Amygdala (tissue), 56 donors: ENCODE measurements at regions not wholly inside any gene's neighbourhood (a gene's known extent, or its start where the extent isn't known, plus 50 kb on each side); places are given as distances from the start of the nearest gene placed in this dataset.
A peak's percentile ranks its signal among the peaks of the same experiment; 100 is the strongest.

Experiments
- DNase-seq, 56 donors: peaks; one replicate each; lab custom pipeline; 2025; lab: John Stamatoyannopoulos, UW

- no peak for DNase-seq
These were observed 81.8 kb upstream of the SHANK2 start for GRCh38 chr11:71334191-71334590.

- no peak for DNase-seq
These were observed 81.1 kb upstream of the SHANK2 start for GRCh38 chr11:71333473-71333872.

GRCh38 chr11:71332447-71332846 is 80.1 kb upstream of the SHANK2 start:
- no peak for DNase-seq

GRCh38 chr11:71332046-71332445 is 79.7 kb upstream of the SHANK2 start:
- no peak for DNase-seq

DNA sequence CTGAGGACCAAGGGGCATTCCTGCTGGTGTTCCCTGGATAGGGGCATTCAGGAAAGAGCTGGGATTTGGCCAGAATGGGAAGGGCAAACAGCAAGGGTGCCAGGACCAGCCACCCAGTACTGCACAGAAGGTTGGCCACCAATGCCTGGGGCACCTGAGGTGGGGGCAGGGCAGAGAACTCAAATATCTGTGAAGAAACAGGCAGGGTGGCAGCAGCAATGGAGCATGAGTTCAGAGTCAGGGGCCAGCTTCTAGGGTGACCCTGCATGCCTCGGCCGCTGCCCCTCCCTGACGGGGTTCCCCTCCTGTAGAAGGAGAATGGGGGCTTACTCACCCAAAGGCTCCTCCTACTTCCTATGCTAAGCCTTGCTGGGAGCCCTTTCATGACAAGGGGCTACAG is 79.3 kb upstream of the SHANK2 start:
- no peak for DNase-seq

DNA sequence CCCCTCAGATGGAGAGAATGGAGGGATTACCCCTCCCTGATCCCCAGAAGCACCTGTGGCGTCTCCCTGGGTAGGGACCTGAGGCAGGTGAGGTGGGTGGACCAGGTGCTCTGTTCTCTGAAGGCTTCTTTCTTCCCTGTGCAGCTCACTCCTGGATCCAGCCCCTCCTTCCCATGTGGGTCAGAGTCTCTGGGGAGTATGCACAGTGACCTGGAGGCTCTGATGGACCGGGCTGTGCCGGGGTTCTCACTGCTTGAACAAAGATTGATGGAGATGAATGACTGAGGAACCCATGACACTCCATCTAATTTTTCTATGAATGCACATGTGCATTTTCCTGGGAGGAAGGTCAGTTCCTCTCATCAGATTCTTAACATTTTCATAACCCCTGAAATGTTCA is 78.6 kb upstream of the SHANK2 start:
- no peak for DNase-seq

DNA sequence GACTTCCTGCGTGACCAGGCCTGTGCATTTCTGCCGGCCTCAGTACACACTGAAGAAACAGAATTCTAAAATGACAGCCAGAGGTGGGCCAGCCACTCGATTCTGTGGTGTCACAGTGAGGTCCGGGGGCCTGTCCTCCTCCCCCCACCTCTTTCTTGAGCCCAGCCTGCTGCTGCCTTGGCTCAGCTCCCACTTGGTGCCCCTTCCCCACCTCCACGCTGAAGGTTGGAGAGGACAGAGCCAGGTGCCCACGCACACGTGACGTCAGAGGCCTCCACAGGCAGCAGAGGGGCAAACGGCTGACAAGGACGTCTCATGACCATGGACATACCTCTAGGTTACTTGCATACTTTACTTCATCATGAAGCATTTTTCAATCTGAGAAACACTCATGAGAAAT is 78.0 kb upstream of the SHANK2 start:
- no peak for DNase-seq

- DNase-seq: no peak
These were observed 77.4 kb upstream of the SHANK2 start for GRCh38 chr11:71329786-71330185.

DNA sequence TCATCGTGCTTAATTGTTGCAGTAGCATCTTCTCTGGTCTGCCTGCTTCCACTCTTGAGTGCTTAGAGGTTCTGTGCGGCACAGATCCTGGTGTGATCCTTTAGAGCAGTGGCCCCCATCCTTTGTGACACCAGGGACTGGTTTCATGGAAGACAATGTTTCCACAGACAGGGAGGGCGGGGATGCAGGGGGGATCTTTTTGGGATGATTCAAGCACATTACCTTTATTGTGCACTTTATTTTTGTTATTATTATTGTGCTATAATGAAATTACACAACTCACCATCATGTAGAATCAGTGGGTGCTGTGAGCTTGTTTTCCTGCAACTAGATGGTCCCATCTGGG is 76.8 kb upstream of the SHANK2 start:
- DNase-seq: peak in 1 of 56 donors; percentile 4

DNA sequence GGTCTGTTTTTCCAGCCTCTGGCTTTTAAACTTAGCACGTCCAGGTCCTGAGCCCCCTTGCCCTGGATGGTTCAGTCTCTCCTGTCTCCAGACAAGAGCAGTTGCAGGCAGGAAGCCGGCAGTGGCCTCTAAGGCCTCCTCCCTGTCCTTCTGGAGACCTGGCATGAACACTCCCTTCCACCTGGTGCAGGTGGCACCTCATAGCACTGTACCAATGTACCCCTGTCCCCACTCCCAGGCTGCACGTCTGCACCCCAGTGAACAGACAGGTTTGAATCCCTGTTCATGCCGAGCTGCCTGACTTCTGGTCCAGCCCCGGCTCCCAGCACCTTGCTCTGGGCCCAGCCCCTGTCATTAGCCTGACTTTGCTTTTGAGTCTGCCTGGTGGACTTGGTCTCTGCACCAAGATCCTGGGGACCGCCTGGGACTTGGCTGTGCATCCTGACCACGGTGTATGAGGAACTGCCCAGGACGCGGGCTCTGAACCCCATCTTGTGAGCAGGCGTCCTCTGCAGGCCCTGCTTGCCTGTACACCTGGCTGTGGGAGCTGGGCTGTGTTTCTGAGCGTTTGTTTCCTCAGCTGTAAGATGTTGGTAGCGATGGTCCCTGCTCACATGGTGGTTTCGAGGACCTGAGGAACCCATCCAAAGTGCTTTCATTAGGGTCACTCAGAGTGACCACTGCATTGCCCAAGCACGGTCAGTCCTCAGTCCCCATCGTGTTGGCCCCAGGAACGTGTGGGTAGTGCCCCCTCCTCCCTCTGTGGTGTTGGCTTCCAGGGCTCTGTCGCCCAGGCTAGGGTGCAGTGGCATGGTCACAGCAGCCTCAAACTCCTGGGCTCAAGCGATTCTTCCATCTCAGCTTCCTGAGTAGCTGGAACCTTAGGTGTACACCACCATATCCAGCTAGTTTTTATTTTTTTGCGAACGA is 75.0 kb upstream of the SHANK2 start:
- peak in 1 of 56 donors; percentile 1 for DNase-seq

GRCh38 chr11:71326328-71326940 is 74.1 kb upstream of the SHANK2 start:
- DNase-seq: no peak

- no peak for DNase-seq
These were observed 73.3 kb upstream of the SHANK2 start for GRCh38 chr11:71325418-71326327.

DNA sequence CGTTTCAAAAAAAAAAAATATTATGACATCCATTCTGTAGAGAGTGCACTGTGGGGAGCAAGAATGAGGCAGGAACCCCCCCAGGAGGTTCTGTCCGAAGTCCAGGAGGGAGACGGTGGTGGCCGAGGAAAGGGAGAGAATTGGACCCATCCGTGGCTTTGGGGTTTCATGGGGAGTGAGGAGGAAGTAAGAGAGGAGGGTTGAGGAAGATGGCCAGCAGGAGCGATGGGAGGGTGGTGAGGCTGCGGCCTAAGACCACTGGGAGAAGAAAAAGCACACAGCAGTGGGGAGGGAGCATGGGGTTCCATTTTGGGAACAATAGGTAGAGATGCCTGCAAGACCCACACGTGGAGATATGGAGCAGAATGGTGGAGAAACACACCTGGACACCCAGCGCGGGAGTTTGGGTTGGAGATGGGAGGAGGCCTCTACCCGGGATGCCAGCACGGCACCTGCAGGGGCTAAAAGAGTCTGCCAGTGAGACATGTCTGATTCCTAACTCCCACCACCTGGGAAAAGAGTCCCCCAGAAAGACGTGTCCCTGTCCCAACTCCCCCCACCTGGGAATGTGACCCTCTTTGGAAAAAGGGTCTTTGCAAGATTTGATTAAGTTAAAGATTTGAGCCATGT is 72.5 kb upstream of the SHANK2 start:
- DNase-seq: no peak

GRCh38 chr11:71323876-71324526 is 71.6 kb upstream of the SHANK2 start:
- DNase-seq: no peak

DNA sequence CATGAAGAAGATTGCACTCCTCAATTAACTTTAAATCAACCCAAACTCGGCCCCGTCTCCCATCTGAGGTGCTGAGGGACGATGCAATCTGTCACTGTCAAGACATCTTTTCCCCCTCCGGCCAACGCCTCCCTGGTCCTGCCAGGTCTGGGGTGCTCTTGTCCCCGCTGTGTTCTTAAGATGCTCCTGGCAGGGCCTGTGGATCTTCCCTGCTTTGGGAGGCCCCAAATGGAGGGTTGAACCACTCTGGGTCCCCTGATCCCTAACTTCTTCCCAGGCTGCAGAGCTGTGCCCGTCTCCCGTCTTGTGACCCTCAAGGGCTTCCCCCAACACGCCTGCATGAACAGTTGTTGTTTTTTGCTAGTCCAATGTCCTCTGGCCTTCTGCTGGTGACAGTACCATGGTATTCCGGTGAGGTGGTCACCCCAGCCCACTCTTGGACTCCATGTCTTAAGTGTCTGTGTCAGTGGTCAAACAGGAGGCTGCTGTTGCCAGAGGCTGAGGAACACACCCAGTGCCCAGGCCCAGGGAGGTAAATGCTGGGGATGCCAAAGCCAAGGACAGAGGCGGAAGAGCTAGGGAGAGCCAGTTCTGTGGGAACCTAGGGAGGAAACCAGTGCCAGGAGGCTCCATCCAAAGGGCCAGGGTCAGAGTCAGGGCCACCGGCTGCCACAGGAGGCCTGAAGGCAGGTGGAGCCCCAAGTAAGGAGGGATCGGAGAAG is 70.6 kb upstream of the SHANK2 start:
- no peak for DNase-seq

DNA sequence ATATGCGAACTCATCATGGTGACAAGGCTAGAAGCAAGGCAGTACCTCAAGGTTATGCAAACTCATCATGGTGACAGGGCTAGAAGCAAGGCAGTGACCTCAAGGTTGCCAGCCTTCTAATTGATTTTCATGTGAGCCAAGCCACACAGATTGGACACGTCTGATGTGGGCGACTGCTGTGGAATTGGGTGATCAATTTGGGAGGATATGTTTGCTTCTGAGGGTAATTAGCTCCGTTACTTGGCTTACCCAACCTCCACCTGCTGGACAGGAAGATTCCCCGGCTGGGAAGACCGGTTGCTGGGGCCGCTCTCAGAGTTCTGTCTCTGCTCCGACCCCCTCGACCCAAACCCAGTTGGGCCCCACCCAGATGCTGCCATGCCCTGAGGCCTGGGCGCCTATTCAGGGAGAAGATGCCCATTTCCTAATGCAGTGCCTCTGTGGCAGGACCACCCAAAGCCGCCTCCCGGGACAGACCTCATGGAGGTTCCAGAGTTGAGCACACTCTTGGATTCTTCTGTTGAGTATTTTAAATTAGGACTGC is 69.9 kb upstream of the SHANK2 start:
- DNase-seq: no peak

- DNase-seq: no peak
These were observed 69.2 kb upstream of the SHANK2 start for GRCh38 chr11:71321433-71322191.

DNA sequence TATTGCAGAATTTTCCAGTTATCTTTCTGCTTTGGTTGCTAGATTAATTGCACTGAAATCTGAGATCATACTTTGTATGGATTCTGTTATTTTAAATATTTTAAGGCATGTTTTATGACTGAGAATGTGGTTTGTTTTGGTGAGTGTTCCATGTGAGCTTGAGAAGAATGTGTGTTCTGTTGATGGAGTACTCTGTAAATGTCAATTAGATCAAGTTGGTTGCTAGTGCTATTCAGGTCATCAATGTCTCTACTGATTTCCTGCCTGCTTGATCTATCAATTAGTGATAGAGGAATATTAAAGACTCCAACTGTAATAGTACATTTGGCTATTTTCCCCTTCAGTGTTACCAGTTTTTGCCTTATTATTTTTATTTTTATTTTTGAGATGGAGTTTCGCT is 64.3 kb upstream of the SHANK2 start:
- no peak for DNase-seq
